ENCODE measurements at regions not wholly inside any gene's neighbourhood (a gene's known extent, or its start where the extent isn't known, plus 50 kb on each side); places are given as distances from the start of the nearest gene placed in this dataset.
"Not testable (repeated sequence)": the region's sequence is repeated elsewhere in the genome, so short reads cannot be mapped to it uniquely, and the experiment has no call there.

GRCh38 chr2:212858496-212858895 lies 292.9 kb downstream of the IKZF2 start:
- DNase-seq: no peak

- no peak for DNase-seq
These were observed 296.6 kb downstream of the IKZF2 start for GRCh38 chr2:212854771-212855170.

DNA sequence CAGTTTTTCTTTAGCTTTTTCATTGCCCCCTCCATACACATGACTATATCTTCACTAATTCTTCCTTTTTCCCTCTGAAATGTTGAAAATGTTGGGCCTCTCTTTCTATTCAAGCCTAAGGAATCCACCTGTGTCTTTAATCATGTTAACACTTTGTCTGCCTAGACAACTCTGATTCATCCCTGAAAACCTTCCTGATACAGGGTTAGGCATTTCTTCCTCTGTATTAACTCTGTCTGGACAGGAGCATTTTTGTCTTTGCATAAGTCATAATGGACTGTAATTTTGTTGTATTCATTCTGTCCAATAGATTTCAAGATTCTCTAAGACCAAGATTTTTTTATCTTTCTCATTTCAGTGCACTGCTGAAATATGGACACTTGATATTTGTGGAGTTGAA lies 297.3 kb downstream of the IKZF2 start:
- no peak for DNase-seq

- peak; percentile 24 for DNase-seq
These were observed 305.5 kb downstream of the IKZF2 start for GRCh38 chr2:212845941-212846340.

GRCh38 chr2:212843409-212844199 lies 305.0 kb upstream of the ERBB4 start:
- DNase-seq: peak; percentile 83

GRCh38 chr2:212842544-212843185 lies 304.1 kb upstream of the ERBB4 start:
- DNase-seq: peak; percentile 77

- no peak for DNase-seq
These were observed 302.9 kb upstream of the ERBB4 start for GRCh38 chr2:212841460-212841859.

DNA sequence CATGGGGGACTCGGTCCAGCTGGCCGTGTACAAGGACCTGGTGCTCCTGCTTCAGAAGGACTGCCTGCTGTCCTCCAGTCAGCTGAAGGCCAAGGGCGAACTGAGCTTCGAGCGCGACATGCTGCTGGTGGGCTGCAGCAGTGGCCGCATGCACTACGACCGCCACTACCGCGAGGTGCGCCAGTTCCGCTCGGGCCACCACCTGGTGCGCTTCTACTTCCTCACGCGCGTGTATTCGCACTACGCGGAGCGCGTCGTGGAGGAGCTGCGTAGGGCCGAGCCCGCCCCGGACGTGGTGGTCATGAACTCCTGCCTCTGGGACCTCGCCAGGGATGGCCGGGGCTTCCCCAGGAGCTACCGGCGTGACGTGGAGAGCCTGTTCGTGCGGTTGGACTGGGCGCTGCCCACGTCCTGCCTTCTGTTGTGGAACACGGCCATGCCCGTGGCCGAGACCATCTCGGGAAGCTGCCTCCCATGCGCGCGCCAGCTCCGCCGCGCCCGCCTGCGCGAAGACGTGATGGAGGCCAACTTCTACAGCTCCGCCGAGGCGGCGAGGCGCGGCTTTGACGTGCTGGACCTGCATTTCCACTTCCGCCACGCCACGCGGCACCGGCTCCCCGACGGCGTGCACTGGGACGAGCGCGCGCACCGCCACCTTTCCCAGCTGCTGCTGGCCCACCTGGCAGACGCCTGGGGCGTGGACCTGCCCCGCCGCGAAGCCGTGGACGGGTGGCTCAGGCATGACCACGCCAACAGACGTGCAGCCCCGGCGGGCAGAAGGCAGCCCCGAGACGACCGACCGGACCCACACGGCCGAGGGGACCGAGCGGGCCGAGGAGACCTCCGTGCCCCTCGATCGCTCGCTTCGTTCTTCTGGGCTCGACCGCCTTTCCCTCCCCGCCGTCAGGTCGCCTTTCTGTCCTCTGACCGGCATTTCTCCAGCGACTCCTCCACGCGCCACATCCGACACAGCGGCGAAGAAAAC lies 293.9 kb upstream of the ERBB4 start:
- DNase-seq: no peak

DNA sequence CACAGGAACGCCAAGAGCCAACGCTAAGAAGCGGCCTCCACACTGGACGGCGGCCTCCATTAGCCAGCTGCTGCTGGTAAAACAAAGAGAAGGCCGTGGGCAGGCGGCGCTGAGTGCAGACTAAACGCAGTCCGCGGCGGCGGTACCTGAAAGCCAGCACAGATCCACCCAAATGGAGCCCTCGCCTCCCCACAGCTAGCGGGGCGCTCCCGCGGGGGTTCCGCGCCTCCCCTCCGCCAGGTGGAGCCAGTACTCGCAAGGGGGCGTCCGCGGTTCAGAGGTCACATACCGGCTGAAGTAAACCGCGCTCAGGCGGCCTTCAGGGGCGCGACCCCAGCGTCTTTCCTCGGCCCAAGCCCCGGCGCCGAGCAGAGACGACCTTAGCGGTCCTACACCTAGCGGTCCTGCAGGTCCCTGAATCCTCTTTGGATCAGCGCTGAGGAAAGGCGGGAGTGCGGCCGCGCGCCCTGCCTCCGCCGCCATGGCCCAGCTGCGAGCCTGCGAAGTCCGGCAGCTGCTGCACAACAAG lies 293.1 kb upstream of the ERBB4 start:
- DNase-seq: no peak

DNA sequence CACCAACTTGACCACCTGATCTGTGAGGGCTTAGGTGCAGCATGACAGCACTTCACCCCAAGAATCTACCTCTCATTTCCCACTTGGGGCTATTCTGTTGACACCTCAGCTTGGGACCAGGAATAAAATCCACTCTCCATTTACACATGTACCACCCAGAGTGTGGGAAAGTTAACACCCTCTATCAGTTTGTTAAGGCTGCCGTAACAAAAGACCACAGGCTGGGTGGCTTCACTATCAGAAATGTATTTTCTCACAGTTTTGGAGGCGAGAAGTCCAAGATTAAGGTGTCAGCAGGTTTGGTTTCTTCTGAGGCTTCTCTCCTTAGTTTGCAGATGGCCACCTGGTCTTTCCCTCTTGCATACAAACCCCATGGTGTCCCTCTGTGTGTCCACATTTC lies 277.7 kb upstream of the ERBB4 start:
- no peak for DNase-seq

- DNase-seq: no peak
These were observed 276.9 kb upstream of the ERBB4 start for GRCh38 chr2:212815453-212815852.

- DNase-seq: no peak
These were observed 276.3 kb upstream of the ERBB4 start for GRCh38 chr2:212814941-212815340.

DNA sequence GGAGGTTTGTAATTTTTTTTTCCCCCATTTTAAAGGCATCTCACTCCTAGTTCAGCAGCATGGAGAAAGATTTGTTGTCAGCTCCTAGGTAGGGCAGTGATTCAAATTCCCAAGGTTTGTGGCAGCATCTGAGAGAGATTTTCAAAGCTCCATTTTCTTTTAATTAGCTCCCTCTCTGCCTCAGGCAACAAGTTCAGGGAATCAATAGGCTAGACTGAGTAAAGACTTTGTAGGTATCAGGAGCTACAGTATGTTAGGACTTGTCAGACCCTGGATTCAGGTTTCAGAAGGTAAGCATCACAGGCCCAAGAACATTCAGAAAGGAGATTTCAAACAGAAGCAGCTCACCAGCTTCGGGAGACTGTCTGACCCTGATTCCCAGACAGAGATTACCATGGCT lies 273.3 kb upstream of the ERBB4 start:
- DNase-seq: no peak

- DNase-seq: peak; percentile 3
These were observed 272.6 kb upstream of the ERBB4 start for GRCh38 chr2:212811036-212811805.

GRCh38 chr2:212797484-212798205 lies 259.0 kb upstream of the ERBB4 start:
- peak; percentile 2 for DNase-seq

GRCh38 chr2:212794471-212794870 lies 255.9 kb upstream of the ERBB4 start:
- no peak for DNase-seq

DNA sequence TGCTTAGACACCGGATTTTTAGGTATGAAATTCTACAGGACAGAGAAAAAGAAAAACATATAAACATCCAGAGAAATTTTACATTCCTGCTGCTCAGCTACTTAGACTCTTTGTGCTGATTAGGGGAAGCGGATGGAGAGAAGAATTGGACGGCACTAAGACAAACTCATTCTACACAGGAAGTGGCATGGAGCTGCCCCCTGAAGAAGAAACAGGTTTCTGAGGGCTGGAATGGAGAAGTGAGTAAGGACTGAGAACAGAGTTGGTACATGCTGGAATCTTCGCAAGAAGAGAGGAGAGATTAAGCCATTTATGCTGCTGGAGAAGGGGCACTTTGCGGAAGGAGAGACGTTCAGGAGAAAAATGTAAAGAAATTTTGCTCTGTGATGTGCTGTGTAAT lies 253.0 kb upstream of the ERBB4 start:
- no peak for DNase-seq

DNA sequence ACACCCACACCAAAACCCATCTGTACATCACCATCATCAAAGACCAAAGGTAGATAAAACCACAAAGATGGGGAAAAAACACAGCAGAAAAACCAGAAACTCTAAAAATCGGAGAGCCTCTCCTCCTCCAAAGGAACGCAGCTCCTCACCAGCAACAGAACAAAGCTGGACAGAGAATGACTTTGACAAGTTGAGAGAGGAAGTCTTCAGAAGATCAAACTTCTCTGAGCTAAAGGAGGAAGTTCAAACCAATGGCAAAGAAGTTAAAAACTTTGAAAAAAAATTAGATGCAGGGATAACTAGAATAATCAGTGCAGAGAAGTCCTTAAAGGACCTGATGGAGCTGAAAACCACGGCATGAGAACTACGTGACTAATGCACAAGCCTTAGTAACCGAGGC lies 247.5 kb upstream of the ERBB4 start:
- not testable (repeated sequence) for DNase-seq

DNA sequence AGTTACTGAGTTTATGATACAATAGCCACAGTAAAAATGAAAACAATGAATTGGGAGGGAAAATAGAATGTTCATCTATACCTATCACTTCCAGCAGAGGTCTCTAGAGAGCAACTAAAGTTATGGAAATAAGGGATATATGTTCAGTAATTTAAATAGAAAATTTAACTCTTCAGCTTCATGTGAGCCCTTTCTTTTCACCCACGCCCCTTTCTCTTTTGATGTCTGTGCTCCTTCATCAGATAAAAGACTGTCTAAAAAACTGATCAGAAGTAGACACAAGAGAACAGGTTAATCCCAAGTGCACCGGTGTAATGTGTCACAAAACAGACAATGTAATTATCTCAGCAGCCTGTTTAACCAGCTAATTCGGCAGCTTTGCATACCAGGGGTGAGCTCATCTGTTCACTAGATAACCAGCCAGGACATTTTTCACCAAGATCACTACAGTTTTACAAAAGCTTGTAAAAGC lies 238.5 kb upstream of the ERBB4 start:
- peak; percentile 29 for DNase-seq

- DNase-seq: no peak
These were observed 235.3 kb upstream of the ERBB4 start for GRCh38 chr2:212773808-212774339.

DNA sequence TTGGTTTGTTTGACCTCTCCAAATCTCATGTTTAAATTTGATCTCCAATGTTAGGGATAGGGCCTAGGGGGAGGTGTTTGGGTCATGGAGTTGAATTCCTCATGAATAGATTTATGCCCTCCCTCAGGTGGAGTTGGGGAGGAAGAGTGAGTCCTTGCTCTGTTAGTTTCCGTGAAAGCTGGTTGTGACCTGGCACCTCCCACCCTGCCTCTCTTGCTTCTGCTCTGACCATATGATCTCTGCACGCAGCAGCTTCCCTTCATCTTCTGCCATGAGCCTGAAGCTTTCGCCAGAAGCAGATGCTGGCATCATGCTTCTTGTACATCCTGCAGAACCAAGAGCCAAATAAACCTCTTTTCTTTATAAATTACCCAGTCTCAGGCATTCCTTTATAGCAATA lies 231.6 kb upstream of the ERBB4 start:
- no peak for DNase-seq
